ENCODE measurements at regions not wholly inside any gene's neighbourhood (a gene's known extent, or its start where the extent isn't known, plus 50 kb on each side); places are given as distances from the start of the nearest gene placed in this dataset.

DNA sequence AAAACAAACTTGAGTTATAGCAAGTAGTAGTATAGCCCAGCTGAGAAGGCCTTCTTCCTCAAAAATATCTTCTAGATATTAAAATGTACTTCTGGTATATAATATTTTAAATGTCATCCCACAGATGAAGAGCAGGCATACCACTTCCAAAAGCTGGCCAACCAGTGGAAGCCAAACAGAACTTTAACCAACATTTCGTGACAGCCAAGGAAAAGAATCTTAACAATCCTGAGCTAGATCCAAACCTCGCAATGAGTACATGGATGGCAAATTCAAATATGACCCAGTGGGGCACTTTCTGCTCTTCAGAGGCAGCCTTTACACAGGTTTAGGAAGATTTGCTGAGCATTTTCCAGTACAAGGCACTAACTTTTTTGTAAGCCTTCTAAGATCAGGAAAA lies 91.8 kb upstream of the ACO1 start:
- no peak for TF ChIP-seq EZH2phosphoT487 (IDR thresholded peaks at IDR 0.05)
- TF ChIP-seq, protein P1, sequence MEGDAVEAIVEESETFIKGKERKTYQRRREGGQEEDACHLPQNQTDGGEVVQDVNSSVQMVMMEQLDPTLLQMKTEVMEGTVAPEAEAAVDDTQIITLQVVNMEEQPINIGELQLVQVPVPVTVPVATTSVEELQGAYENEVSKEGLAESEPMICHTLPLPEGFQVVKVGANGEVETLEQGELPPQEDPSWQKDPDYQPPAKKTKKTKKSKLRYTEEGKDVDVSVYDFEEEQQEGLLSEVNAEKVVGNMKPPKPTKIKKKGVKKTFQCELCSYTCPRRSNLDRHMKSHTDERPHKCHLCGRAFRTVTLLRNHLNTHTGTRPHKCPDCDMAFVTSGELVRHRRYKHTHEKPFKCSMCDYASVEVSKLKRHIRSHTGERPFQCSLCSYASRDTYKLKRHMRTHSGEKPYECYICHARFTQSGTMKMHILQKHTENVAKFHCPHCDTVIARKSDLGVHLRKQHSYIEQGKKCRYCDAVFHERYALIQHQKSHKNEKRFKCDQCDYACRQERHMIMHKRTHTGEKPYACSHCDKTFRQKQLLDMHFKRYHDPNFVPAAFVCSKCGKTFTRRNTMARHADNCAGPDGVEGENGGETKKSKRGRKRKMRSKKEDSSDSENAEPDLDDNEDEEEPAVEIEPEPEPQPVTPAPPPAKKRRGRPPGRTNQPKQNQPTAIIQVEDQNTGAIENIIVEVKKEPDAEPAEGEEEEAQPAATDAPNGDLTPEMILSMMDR (IDR thresholded peaks at IDR 0.05) = no peak

Measured in neural progenitor cell (in vitro differentiated cells).